ENCODE measurements at regions not wholly inside any gene's neighbourhood (a gene's known extent, or its start where the extent isn't known, plus 50 kb on each side); places are given as distances from the start of the nearest gene placed in this dataset.

DNA sequence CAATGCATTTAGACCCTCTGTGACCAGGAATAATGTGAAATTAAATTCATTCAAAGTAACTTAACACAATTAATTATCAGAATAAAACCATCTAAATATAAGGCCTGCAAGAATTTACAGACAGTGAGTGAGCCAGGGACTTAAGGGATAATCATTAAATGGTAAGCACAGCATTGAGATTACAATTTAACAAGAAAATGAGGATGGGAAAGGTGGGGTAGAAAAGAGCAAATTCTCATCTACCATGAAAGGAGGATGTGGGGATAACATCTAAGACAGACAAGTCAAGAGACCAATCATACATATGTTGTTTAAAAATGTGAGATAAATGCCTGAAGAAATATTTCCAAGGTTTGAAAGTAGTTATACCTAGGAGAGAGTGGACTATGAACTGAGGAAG, 259.3 kb upstream of the NT5C1B start:
- TF ChIP-seq, protein P1, sequence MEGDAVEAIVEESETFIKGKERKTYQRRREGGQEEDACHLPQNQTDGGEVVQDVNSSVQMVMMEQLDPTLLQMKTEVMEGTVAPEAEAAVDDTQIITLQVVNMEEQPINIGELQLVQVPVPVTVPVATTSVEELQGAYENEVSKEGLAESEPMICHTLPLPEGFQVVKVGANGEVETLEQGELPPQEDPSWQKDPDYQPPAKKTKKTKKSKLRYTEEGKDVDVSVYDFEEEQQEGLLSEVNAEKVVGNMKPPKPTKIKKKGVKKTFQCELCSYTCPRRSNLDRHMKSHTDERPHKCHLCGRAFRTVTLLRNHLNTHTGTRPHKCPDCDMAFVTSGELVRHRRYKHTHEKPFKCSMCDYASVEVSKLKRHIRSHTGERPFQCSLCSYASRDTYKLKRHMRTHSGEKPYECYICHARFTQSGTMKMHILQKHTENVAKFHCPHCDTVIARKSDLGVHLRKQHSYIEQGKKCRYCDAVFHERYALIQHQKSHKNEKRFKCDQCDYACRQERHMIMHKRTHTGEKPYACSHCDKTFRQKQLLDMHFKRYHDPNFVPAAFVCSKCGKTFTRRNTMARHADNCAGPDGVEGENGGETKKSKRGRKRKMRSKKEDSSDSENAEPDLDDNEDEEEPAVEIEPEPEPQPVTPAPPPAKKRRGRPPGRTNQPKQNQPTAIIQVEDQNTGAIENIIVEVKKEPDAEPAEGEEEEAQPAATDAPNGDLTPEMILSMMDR (conservative IDR thresholded peaks at IDR 0.05; ENCODE audit: low read depth, low read length): no peak
- TF ChIP-seq EZH2phosphoT487 (IDR thresholded peaks at IDR 0.05; ENCODE audit: borderline replicate concordance, low read length): no peak
